Epithelial cell of prostate (primary cell): ENCODE measurements at regions not wholly inside any gene's neighbourhood (a gene's known extent, or its start where the extent isn't known, plus 50 kb on each side); places are given as distances from the start of the nearest gene placed in this dataset.
"Not testable (repeated sequence)": the region's sequence is repeated elsewhere in the genome, so short reads cannot be mapped to it uniquely, and the experiment has no call there.

Experiments
- DNase-seq: peaks from one replicate; pipeline ENCODE4 v3.0.0-alpha.2; 2011; ENCODE audit warnings: low read depth, low spot score
- H3K27ac ChIP-seq: fragments of 450-650 bp; 2 replicates; pipeline ENCODE4 v1.5.1; 2017; ENCODE audit warnings: mild to moderate bottlenecking

DNA sequence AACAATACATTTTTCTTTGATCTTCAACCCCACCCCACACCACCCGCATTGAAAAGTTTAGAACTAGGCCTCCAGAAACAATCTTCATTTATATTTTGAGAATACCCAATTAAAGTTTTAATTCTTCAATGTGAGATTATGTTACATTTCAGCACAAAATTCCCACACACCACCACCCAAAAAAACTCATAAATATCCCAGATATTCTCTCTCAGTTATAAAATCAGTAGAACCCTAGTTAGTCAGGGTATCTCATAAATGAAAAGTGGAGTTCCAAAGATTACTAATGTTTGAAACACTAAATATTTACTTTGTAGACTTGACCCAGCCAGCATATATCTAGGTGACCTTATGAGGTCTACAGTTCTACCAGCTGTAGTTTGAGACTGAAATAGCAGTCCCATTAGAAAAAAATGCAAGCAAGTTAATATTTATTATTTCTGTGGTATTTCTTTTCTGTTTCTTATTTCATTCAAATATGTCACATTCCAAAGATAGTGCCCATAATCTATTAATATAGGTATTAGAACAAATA lies 371.0 kb downstream of the TENT5A start:
- no peak for DNase-seq
- H3K27ac ChIP-seq: no peak overlapping the region

GRCh38 chr6:81380718-81381338 lies 371.7 kb downstream of the TENT5A start:
- no peak overlapping the region for H3K27ac ChIP-seq
- DNase-seq: no peak

DNA sequence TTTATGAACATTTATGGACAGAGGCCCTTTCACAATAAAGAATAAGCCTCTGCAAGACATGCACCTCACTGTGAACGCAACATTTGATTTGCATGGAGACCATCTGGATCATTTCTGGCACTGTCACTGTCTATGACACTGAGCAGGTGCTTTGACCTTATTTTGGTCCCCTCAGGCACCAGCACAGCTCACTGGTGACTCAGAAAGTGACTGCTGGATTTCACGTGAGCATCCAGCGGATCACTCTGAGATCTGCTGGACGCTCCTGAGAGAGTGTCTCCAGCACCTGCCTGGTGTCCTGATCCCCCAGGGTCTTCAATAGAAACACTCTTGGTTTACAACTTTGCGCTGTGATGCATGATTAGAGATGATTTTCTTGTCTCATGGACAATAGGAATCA lies 375.7 kb downstream of the TENT5A start:
- no peak overlapping the region for H3K27ac ChIP-seq
- no peak for DNase-seq

DNA sequence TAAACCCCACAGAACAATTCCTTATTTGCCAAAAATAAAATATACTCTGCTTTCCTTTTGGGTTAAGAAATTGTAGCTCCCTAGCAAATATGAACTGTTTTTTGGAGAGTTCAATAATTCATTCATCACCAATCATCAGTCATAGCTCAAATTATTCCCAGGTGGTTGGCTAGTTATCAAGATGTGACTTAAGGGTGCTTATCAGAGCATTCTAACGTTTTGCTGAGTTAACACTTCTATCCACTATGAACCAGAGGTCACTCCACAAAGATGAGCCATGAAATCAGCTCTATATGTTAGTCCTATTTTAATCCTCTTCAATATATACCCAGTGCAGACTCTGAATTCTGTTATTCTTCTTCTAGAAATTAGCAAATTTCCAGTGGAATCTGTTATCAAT lies 379.1 kb downstream of the TENT5A start:
- DNase-seq: no peak
- no peak overlapping the region for H3K27ac ChIP-seq

DNA sequence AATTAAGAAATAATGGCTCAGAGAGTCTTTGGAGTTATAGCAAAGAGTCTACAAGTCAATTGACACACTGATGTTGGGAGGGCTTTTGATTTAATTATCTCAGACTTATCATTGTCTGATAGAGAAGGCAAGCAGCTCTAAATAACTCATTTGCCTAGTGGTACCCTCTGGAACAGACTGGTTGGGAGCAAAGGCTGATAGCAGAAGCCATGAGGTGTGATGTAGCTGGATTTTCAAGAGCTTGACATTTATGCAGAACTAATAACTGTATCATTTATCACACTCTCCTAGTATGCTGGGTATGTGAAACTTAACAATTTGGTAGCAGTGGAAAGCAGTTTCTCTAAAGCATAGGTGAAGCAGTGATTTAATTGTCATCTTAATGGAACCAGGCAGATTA lies 380.6 kb downstream of the TENT5A start:
- no peak overlapping the region for H3K27ac ChIP-seq

GRCh38 chr6:81366972-81367371 lies 385.5 kb downstream of the TENT5A start:
- no peak for DNase-seq
- no peak overlapping the region for H3K27ac ChIP-seq

More for the DNA sequence above, 380.6 kb downstream of the TENT5A start:
- DNase-seq: no peak

DNA sequence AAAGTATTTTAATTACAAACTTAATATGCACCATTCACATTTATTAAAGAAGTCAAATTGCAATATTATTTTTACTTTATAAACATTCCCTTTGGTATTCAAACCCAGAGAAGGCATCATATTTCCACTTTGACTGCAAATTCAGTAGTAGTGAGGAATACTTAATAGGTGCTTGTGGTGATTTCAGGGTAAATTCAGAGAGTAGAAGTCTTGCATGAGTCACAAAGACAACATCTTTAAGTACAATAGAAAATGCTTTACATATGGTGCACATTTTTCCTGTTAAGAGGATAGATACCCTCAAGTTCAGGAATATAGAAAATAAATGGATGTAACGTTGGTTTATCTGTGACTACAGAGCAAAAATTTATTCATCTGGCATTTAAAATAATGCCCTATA lies 390.2 kb downstream of the TENT5A start:
- H3K27ac ChIP-seq: no peak overlapping the region
- no peak for DNase-seq

- no peak overlapping the region for H3K27ac ChIP-seq
- DNase-seq: no peak
These were observed 399.2 kb downstream of the TENT5A start for GRCh38 chr6:81353262-81353661.

DNA sequence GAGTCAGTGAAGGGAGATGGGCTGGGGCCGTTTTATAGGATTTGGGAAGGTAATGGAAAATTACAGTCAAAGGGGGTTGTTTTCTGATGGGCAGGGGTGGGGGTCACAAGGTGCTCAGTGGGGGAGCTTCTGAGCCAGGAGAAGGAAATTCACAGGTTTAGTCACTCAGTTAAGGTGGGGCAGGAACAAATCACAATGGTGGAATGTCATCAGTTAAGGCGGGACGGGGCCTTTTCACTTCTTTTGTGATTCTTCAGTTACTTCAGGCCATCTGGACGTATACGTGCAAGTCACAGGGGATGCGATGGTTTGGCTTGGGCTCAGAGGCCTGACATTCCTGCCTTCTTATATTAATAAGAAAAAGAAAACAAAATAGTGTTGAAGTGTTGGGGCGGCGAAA lies 408.5 kb downstream of the TENT5A start:
- H3K27ac ChIP-seq, DNase-seq: not testable (repeated sequence)

- DNase-seq: no peak
These were observed 411.5 kb downstream of the TENT5A start for GRCh38 chr6:81340946-81341345.

GRCh38 chr6:81331526-81331925 lies 421.0 kb downstream of the TENT5A start:
- no peak overlapping the region for H3K27ac ChIP-seq
- no peak for DNase-seq

More at GRCh38 chr6:81340946-81341345, 411.5 kb downstream of the TENT5A start:
- H3K27ac ChIP-seq: no peak overlapping the region

DNA sequence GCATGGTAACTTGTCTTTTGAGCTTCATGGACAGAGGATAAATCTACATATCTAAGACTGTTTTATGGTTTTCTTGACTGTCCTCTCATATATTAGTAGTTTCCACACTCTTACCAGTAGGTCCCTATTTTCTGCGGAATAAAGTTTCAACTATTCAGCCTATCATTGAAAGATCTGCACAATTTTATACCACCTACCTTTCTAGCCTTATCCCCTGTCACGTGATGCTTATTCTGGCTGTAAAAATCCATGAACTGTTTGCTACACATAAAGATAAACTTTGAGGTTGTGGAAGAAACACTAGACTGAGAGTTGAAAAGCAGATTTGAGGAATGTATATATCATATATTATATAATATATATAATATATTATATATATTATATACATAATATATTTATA lies 423.8 kb downstream of the TENT5A start:
- H3K27ac ChIP-seq: no peak overlapping the region
- DNase-seq: no peak

GRCh38 chr6:81326881-81327561 lies 425.5 kb downstream of the TENT5A start:
- no peak overlapping the region for H3K27ac ChIP-seq
- DNase-seq: no peak

DNA sequence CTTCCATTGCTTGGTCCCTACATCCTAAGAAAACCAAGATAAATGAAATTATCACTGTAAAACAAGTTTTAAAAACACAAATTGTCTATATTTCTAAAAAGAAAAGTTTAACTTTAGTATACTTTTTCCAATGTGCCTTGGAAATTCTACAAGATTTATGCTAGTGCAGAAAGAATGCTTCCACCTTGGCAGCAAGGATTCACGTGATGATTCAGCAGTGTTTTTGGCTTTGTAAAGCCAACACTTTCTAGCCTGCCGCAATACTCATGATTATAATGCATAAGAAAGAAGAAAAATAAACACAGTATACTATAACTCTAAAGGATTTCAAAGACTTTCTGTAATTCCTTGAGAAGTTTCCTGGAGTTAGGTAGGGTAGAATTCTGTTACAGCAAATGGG lies 442.7 kb downstream of the TENT5A start:
- no peak for DNase-seq
- H3K27ac ChIP-seq: no peak overlapping the region

DNA sequence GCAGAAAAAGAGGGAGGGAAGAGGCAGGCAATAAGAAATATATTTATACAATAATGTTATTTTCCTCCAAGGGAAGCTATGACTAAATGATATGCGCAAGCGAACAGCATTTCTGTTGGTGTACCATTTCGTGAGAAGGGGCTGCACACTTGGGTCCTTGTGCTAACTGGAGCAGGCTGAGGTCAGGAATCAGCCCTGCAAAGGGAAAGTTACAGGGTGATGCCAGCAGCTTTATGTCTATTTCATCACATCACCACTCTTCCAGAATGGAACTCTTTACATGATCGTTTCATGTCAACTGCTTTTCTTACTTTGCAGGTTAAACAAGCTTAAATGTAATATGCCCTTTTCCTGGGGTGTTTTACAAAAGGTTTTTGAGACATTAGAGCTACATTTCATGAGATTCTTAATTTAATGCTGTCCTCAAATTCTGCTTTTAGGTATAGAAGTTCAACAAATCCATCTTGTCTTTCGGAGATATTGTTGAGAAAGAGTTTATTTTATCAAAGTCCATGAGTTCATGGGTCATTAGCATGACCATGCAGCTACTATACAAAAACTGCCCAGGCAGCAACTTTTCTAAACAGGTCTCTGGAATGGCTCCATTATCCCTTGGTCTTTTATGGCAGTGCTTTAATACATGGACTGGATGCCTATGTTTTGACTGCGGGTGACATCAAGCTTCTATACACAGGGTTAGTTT lies 443.8 kb downstream of the TENT5A start:
- H3K27ac ChIP-seq: no peak overlapping the region
- DNase-seq: no peak

GRCh38 chr6:81307651-81308214 lies 444.7 kb downstream of the TENT5A start:
- DNase-seq: no peak

GRCh38 chr6:81304466-81304865 lies 448.0 kb downstream of the TENT5A start:
- DNase-seq: no peak
- no peak overlapping the region for H3K27ac ChIP-seq

More at GRCh38 chr6:81307651-81308214, 444.7 kb downstream of the TENT5A start:
- no peak overlapping the region for H3K27ac ChIP-seq

GRCh38 chr6:81300961-81301360 lies 451.5 kb downstream of the TENT5A start:
- DNase-seq: no peak
- no peak overlapping the region for H3K27ac ChIP-seq

DNA sequence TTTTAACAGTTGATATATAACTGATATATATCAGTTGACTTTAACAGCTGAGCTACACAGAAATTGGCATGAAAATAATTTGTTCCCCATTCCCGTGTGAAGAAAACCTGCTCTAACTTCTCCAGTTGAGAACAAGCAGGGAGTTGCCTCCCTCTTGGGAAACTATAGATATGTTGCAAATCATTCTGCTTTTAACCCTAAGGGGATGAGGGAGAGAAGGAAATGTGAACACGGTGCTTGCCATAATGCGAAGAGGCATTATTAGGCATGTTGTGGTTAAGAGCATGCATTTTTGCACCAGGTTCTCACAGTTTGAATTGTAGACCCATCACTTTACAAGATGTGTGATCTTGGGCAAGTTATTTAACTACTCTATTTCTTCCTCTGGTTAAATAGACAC lies 453.7 kb downstream of the TENT5A start:
- no peak for DNase-seq
- no peak overlapping the region for H3K27ac ChIP-seq

GRCh38 chr6:81295310-81295709 lies 457.2 kb downstream of the TENT5A start:
- H3K27ac ChIP-seq: no peak overlapping the region
- DNase-seq: no peak

- H3K27ac ChIP-seq: no peak overlapping the region
- DNase-seq: no peak
These were observed 458.6 kb downstream of the TENT5A start for GRCh38 chr6:81293896-81294295.
